GM13976 (cell line): ENCODE measurements at regions not wholly inside any gene's neighbourhood (a gene's known extent, or its start where the extent isn't known, plus 50 kb on each side); places are given as distances from the start of the nearest gene placed in this dataset.

Experiments used
- DNase-seq: peaks from one replicate; pipeline ENCODE4 v3.0.0; 2012; ENCODE audit warnings: low spot score
- CTCF ChIP-seq: IDR thresholded peaks from 2 replicates; pipeline ENCODE4 v1.5.1; 2012; ENCODE audit warnings: borderline replicate concordance, mild to moderate bottlenecking; ENCODE audit not compliant: insufficient read depth; ENCODE audit errors: extremely low read depth, missing control alignments, control extremely low read depth
- in situ Hi-C: fragments of 300-500 bp; cut with MboI; formaldehyde crosslinking; loops from one replicate; pipeline ENCODE4 v1.12.0; 2022; ENCODE audit warnings: low sequenced_read_pairs, mixed read lengths, inconsistent platforms; ENCODE audit not compliant: unreplicated experiment

DNA sequence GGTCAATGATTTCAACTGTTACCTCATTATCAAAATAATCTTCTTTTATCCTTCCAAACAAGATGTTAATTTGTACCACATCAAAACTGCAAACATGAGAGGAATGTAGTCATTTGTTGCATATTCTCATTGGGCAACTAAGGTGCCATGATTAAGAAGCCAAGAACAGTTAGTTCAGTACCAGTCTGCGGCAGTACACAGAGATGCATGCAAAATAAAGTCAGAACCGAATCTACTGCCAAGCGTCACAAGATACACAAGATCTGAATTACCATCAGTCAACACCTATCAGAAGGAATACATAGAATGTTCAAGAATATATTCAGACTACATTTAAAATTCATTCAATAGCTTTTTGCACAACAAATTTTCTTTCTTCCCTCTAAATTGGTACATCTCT lies 127.6 kb upstream of the SPATA12 start:
- no peak for DNase-seq
- TF ChIP-seq CTCF, result no peak
- in situ Hi-C loops, result no loop called here

DNA sequence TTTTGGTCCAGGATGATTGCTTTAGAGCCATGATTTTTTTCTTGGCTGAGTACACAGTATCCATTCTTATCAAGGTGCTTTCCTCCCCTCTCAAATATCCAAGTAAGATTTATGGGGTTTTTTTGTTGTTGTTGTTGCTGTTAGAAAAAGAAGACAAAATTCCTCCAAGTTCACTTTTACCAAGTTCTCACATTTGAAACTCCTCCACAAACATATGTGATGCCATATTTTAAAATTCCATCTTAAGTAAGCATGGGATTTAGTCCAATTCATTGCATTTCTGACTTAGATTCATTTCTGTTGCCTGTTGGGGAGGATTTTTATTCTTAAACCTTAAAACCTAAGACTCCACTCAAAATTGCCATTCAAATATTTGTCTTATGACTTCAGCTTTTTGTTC lies 128.6 kb upstream of the SPATA12 start:
- DNase-seq, result no peak
- no peak for TF ChIP-seq CTCF
- in situ Hi-C loops, result no loop called here

- TF ChIP-seq CTCF, result no peak
- no peak for DNase-seq
- in situ Hi-C loops, result no loop called here
Measured at GRCh38 chr3:56930706-56931105, 129.0 kb upstream of the ARHGEF3 start.

DNA sequence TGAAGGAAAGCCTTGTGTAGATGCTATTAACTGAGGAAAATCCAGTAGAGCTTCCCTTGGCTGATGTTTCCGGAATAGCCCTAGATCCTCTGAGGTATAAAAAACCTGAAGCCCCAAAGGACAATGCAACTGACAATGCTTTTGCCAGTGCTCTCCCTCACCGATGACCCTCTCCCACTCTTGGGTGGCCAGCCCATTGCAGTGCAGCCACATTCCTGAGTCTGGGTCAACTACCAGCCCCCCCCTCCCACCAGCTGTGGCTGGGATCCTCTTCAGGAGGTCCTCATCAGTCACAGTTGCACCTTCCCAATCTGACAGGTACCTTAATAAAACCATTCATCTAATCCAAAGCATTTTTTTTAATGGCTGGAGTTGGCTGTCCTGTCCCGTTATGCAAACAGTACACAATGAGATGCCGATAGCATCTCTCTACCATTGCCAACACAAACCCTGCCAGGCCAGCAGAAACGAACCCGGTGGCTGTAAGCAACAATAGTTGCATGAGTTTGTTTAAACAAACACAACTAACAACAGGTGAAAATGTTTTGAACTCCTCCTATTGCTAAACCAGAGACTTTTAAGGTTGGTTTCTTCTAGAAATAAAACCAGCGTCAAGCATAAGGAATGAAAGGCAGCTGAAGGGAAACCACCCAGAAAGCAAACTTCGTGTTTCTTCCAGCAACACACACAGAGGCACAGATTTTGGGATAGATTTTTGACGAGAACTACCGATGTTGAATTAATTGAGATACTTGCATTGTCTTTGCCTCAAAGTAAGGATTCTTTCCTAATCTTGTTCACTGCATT lies 128.3 kb upstream of the ARHGEF3 start:
- no peak for TF ChIP-seq CTCF
- DNase-seq, result no peak
- in situ Hi-C loops, result no loop called here

- in situ Hi-C loops, result no loop called here
- DNase-seq, result no peak
Measured at GRCh38 chr3:56928379-56929068, 126.8 kb upstream of the ARHGEF3 start.

DNA sequence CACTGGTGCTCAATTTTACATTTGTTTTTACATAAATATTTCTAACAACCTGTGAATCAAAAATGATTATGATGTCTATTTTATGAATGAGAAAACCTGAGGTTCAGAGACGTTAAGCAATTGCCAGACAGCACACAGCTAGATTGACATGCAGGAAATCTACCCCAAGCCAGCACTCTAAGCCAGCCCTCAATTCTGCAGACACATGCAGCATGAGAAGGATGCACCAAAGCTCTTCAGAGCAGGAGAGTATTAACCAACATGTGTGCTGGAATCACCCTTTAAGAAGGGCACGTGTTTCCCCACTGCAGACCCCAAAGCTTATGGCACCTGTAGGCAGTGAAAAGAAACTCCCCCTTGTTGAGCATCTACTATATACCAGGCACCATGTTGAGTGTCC lies 126.1 kb upstream of the ARHGEF3 start:
- in situ Hi-C loops, result no loop called here
- no peak for DNase-seq
- no peak for TF ChIP-seq CTCF

More at GRCh38 chr3:56928379-56929068, 126.8 kb upstream of the ARHGEF3 start:
- no peak for TF ChIP-seq CTCF
